ENCODE measurements at regions not wholly inside any gene's neighbourhood (a gene's known extent, or its start where the extent isn't known, plus 50 kb on each side); places are given as distances from the start of the nearest gene placed in this dataset.

DNA sequence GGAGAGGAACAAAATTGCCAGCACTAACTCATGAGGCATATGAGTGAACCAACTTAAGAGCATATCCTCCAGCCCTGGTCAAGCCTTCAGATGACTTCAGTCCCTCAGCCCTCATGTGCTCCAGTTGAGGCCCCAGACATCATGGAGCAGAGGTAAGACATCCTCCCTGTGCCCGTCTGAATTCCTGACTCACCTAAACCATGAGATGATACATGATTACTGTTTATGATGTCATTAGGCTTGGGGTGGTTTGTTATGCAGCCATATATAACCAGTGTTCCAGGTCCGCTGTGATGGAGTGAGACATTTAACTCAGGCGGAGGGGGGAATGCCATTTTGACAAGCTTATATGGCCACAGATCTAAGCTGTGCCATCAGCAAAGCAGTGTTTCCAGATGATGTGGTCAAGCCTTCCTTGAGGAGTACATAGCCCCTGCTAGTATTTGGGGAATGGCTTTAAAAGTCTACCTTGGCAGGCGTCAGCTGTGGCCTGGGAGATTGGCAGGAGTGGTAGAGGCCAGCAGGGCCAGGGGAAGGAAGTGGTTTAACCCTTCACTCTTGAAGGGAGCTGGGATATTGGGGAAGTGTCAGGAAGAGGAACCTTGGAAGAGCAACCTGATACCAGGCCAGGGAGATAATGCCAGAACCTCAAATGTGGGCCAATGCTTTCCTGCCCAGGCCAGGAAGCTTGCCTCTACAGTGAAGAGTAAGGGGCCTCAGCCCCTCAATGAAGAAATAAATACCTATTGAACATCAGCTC is 343.0 kb upstream of the PODXL start:
- DNase-seq (ENCODE audit: low read depth, low spot score): no peak

DNA sequence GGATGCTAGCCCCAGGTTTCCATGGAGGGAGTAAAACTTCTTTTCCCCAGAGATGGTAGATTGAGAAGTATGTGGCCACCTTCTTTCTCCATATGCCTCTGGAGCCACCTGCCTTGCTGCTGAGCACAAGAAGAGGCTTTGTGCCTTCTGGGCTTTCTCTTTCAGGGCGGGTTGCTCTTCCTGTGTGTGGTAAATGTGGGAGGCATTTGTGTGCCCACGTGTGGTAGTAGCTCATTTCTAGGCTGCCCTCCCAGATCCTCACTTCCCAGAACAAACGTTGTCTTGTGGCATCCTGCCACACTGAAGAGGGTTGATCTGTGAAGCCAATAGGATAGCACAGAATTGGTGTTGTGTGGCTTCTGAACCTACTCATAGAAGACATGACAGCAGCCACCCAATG is 342.0 kb upstream of the PODXL start:
- DNase-seq (ENCODE audit: low read depth, low spot score): no peak

DNA sequence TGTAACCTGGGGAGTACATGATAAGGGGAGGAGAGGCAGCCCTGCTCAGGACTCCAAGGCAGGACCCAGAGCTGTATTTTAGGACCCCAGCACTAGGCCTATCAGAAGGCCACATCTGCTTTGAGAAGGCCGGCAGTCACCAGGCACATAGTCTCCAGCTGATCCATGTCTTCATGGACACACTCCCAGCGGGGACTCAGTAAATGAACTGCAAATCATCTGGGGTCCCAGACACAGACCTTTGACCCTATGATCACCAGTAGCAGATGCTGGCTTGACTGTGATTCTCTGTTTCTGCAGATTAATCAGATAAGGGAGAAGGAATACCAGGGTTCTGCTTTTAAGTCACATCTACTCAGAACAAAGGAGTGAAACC is 341.4 kb upstream of the PODXL start:
- no peak for DNase-seq (ENCODE audit: low read depth, low spot score)

DNA sequence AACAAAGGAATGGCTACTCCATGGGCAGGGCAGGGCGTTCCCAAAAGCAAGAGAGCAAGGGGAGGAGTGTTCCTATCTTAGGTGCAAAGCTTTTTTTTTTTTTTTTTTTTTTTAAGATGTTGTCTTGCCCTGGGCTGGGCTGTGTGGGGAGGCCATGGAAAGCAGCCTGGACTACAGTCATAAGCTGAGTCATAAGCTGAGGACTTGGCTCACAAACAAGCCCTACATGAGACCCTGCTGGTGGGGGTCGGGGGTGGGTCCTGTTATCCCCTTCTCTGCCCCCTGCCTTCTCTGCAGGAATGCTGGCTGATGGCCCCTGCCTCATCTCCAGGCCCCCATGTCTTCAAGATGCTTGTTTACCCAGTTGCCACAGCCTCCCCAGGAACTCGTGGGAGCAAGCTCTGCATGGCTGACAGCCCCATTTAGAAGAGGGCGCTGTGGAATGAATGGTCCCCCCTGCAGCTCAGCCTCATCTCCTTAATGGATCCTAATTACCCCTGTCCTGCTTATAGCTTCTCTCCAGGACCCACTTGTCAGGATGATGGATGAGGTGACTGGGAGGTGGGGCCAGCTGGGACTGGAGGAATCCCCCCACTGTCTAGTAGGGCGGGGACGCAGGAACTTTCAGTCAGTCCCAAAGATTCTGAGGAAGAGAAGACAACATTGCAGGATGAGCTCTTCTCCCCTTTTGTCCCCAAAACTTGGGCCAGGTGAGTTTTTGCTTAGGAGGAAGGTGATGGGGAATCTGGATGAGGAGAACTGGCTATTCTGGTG is 340.8 kb upstream of the PODXL start:
- peak; percentile 3 for DNase-seq (ENCODE audit: low read depth, low spot score)

DNA sequence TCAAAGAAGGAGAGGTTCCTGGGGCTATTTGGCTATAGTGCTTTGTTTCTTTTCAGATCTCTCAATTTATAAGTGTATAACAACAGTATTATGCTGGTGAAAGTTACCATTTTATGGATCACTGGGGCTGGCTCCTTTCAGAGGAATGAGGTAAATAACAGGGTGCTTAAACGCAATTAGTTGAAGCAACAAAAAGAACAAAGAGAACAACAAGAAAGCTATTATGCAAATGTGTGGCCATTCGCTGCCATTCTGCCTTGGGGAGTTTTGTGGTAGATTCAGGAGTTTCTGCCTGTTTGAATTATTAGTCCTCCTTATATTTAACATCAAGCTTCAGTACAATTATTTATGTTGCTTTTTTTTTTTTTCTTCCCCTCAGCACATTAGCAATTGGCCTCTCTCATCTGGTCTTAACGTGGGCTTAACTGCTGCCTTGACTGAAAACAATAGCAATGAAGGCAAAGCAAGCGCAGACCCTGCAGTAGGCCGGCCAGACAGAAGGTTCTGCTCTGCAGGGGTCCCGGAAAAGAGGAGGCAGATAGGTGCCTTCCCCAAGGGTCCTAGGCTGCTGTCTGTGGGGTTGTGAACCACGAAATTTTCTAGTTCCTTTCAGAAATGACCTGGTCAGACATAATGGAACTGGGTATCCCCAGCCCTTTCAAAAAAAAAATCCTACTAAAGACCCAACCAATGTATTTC is 339.9 kb upstream of the PODXL start:
- DNase-seq (ENCODE audit: low read depth, low spot score): no peak

DNA sequence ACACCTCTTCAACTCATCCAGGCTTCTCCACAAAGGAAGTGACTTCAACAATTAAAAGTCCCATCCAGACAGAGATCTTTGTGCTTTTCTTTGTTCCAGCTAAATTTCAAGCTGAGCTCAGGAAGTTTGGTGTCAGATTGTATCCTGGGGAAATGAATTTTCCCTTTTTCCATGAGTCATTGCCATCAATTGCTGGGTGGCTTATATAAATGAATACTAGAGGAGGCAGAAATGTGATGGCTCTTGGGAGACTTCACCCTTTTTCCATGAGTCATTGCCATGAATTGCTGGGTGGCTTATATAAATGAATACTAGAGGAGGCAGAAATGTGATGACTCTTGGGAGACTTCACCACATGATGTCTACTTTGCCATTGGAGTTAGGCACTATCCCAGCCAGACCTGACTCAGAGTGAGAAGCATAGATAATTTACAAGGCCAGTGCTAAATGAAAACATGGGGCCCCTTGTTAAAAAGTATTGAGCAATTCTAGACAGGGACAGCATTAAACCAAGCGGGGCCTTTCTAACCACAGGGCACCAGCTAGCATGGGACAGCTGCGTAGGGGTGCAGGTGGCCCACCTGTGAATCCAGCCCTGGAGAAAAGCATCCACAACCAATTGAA is 339.2 kb upstream of the PODXL start:
- DNase-seq (ENCODE audit: low read depth, low spot score): peak; percentile 83

DNA sequence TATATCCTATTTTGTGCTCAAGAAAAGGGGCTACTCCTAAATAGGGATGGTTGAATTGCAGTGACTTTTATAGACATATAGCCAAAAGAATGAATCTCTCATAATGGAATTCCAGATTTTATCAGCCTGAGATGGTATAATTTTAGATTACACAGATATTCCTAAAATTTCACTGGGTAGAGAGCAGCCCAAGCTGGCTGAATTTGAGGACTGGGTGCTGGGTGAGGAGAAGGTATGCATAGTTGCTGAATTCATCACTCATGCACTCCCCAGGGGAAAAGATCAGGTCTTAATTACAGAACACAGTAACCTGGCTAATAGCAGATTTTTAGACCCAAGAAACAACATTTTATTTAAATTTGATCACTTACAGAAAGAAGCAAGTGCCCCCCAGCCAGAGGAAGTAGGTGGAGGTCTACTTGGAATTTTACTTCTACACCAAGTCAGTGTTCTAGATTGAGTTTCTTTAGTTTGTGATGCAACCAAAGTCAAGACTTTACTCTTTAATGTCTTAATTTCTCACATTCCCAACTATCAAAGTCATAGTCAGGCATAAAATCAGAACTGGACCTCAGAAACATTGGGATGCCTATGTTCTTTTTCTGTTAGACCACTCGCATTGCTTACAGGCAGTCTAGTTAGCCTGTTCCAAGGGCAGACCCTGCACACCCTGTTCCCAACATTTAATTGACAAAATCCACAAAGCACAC is 337.4 kb upstream of the PODXL start:
- no peak for DNase-seq (ENCODE audit: low read depth, low spot score)

DNA sequence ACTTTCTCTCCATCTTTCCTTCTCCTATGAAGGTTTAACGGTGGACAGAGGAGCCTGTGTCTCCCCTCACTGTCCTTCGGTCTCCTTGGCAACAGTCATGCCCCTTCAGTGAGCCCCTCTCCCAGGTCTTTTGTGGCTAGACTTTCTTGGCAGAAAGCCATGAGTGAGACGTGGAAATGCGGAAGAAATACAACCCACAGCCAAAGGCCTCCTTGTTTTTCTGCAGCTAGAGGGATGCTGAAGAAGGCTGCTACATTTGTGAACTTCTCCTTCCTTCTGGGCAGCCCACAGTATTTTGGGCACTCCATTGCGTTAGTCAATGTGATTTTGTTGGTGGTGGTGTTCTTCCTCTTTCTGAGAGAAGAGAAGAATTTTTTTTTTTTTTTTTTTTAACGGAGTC is 333.7 kb upstream of the PODXL start:
- no peak for DNase-seq (ENCODE audit: low read depth, low spot score)

DNA sequence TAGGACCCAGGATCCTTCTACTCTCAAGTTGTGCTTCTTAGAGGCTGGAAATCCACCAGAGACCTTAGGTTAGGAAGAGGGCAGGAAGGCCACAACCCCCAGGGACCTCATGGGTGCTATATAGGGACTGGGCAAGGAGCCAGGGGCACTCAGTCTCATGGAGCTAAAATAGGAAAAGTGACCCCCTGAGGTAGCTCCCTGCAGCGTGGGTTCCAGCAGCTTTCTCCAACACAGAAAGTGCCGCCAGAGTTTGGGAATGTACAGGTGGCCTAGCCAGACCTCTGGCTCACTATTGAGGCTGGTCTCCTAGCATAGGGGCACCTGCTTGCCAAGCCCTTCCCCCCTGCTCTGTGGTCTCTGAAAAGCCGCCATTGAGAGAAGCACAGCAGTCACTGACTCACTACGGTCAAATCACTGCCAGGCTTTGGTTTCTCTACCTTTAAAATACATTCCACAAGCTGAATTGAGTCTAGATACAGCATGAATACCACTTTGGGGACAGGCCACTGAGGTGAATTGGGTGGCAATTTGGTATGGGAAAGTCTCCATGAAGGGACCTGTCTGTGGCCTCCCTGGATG is 333.2 kb upstream of the PODXL start:
- no peak for DNase-seq (ENCODE audit: low read depth, low spot score)

DNA sequence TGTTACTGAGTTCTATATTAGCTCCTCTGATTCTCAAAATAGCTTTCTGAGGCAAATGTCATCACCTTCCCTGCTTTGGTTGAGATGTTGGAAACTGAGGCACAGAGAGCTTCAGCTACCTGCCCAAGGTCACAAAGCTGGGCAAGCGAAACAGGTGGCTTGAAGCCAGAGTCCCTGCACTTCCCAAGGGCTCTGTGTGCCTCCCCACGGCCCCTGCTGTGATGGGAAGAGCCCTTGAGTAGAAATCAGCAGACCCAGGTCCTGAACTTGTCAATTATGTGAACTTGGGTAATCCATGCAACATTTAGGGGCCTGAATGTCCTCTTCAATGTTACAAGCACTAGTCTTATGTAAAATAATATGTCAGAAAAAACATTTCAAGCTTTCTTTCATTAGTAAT is 327.3 kb upstream of the PODXL start:
- no peak for DNase-seq (ENCODE audit: low read depth, low spot score)

DNA sequence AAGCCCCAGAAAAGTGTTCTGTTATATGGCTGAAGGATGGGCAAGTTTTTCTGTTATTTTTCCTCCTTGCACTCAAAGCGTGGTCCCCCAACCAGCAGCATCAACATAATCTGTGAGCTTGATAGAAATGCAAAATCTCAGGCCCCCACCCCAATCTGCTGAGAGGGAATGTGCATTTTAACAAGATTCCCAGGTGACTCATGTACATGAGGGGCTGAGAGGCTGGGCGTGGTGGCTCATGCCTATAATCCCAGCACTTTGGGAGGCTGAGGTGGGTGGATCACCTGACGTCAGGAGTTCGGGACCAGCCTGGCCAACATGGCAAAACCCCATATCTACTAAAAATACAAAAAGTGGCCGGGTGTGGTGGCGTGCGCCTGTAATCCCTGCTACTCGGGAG is 326.8 kb upstream of the PODXL start:
- no peak for DNase-seq (ENCODE audit: low read depth, low spot score)

DNA sequence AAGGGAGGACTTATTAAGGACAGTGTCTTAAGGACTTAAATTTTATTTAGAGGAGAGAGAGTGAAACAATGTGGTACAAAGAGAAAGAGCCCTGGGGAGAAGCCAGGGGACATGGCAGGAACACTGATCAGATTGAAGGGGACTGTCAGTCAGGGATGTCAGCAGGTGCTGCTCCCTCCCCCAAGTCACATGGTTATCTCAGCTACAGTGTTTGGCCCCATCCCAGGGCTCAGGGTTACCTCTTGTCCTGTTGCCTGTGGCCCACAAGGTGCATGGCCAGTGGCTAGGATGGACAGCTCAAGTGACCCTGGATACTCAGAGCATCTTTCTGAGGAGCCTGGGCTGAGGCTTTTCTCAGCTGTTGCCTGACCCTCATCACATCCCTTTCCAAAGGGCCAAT is 325.9 kb upstream of the PODXL start:
- no peak for DNase-seq (ENCODE audit: low read depth, low spot score)

DNA sequence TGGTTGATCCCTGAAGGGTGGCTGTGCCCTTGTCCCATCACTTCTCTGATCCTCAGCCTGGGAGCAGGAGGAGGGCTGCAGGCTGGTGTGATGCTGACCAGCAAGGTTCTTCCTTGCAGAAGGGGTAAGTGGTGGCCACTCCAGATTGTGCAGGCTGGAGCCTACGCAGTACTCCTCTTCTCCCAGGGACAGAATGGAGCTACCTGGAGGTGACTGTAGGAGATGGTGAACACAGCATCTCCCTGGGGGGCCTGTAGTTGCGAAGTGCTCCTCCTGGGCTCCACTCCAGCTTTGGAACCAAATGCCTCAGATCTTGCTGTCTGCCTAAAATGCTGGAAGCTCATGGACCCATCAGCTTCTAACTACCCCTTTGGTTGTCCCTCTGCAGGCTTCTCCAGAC is 323.6 kb upstream of the PODXL start:
- no peak for DNase-seq (ENCODE audit: low read depth, low spot score)

DNA sequence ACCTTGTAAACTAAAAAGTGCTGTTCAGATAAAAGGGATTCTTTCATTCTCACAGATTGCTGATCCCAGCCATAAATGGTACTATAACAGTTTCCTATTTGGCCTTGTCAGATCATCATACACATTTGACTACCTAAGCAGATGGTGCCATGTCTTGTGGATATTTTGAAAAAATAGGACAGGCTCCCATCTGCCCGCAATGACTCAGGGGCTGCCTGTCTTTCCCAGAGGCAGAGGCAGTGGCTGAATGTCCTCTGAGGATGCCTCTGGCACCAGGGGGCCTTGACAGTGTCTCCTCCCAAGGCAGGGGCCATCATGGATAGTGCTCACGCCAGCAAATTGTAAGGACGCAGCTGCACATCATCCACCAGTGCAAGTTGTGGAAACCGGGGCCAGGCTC is 323.0 kb upstream of the PODXL start:
- no peak for DNase-seq (ENCODE audit: low read depth, low spot score)

DNA sequence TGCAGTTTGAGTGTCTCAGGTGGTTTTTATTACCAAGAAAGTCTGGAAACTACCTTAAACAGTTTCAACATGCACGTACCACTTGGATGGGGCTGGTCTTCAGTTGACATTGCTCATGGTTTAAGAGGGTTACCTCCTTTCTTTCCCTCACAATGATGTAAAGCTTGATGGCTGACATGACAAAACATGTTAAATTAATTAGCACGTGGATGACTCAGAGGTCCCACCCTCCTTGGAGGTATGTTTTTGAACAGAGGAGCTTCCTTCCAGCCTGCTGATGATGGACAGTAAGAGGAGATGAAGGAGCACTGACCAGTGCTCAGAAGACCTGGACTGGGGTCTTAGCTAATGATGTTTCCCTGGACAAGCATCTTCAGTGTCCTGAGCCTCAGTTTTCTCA is 322.3 kb upstream of the PODXL start:
- no peak for DNase-seq (ENCODE audit: low read depth, low spot score)

DNA sequence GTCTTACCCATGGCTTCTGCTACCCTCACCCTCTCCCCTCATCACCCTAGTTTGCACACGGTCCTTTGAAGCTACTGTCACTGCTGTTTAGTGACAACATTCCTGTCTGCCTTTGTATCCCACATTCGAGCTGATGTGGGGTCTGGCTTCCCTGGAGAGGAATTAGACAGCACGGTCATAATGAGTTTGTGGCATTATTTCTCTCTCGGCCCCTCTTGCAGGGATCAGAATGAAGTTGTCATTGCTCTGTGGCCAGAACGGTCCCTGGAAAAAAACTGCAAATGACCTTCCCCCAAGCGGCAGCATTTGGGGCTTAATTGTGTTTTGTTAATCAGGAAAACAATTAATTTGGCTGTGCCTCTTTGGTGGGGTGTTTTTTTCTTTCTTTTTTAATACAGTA is 317.2 kb upstream of the PODXL start:
- no peak for DNase-seq (ENCODE audit: low read depth, low spot score)

DNA sequence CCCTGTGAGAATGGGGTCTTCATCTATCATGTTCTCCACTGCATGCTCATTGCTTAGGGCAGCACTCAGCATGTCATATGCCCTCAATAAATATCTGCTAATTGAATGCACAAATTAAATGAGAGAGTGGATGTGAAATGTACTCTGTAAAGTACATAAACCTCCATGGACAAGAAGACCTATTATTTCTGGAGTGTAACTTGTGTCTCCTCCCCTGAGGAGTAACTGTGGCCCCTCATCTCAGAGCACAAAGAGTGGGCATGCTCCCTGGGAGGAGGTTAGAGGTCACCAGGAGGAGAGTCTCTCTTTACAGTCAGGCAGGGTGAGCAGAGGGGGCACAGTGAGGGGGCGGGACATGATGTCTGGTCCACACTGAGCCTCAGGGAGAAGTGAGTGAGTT is 313.6 kb upstream of the PODXL start:
- DNase-seq (ENCODE audit: low read depth, low spot score): no peak

DNA sequence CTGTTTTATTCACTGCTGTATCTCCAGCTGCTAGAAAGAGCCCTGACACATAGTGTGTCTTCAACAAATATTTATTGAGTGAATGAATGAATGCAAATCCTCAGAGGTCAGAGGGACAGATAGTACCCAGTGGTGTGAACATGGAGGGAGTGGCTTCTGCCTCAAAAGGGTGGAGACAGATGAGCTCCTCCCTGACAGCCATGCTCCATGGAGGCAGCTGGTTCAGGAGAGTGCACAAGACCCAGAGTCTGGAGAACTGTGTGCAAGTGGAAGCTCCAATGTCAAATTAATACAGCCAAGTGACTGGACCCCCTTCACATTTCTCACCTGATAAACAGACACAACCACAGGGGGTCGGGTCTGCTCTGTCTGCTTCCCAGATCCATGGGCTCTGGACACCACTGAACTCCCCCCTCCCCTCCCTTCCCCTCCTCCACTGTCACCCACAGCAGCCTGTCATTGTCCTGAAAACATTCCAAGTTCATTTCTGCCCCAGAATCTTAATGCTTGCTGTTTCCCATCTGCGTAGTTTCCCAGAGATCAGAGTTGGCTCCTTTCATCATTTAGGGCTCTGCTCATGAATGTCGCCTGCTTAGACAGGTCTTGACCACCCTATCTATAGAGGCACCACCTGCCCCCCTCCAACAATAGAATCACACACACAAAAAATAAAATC is 312.9 kb upstream of the PODXL start:
- DNase-seq (ENCODE audit: low read depth, low spot score): no peak

DNA sequence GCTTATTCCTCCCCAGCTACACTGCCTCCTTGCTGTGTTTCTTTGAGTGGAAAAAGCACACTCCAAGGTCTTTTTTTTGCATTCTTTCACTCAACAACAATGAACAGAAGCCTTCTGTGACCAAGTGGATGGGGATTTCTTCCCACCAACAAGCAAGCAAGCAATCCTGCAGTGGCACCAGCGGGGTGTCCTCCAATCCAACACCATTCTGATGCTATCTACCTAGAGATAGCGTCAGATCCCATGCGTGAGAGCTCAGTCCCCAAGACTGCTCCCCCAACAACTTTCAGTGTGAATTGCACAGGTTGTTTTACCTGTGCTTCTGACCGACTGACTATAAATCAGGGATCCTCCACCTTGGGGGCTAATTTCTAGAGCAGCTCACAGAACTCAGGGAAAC is 311.0 kb upstream of the PODXL start:
- no peak for DNase-seq (ENCODE audit: low read depth, low spot score)

DNA sequence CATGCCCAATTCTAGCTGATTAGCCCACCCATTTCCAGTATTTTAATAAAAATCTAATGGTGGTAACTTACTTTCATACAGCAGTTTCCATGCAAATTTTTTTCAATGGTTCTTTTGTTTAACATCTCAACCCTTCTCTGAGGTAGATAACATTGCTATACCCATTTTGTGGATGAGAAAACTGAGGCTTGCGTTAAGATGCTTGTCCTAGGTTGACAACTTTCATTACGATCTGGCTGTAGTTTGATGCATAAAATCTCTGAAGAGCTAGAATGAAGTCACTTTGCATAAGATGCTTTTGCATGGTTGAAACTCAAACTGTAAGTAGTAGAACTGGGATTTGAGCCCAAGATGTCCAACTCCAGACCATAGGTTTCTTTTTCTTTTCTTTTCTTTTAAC is 309.5 kb upstream of the PODXL start:
- no peak for DNase-seq (ENCODE audit: low read depth, low spot score)

Measured in pulmonary artery endothelial cell (primary cell).